NB4 (cell line): ENCODE measurements at regions not wholly inside any gene's neighbourhood (a gene's known extent, or its start where the extent isn't known, plus 50 kb on each side); places are given as distances from the start of the nearest gene placed in this dataset.

Experiments used
- CTCF ChIP-seq: IDR thresholded peaks from one replicate; pipeline ENCODE4 v1.5.1; 2012; ENCODE audit warnings: low read depth, low read length
- MAX ChIP-seq: IDR thresholded peaks from 2 replicates; pipeline ENCODE4 v1.6.1; 2011; ENCODE audit warnings: low read depth, low read length

- TF ChIP-seq CTCF (no peak), MAX (no peak)
Observed at GRCh38 chr18:42620657-42621056, 494.8 kb downstream of the RIT2 start.
